ENCODE measurements at regions not wholly inside any gene's neighbourhood (a gene's known extent, or its start where the extent isn't known, plus 50 kb on each side); places are given as distances from the start of the nearest gene placed in this dataset.

DNA sequence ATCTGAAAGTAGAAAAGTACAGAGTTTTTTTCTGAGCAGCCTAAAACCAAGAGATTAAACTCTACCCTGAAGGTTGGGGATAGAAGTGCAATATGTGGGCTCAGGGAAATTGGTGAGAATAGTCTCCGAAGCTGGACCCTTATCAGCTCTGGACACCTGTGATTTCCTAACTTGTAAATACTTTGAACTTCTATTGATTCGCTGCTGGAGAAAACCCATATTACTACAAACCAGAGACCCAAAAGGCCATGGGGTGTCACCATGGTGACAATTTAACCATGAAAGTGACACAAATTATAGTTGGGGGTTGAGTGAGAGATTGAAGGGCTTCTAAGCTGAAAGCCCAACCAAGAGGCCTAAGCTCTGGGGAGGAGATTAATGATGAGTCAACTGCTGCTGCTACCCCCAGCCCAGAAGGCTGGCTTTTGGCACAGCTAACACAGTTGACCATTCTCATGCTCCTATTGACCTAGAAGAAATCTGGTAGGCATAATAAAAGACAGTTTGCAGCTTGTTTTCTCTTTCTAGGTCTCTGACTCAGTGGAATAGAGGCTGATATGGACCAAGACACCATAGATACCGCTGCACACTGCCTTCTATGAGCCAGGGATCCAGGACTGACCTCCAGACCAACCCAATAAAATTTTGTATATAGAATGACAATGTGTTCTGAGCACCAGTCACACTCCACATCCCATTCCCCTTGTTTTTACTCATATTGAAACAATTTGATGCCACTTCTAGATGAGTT is 131.9 kb upstream of the FNDC3A start (continued):
- TF ChIP-seq RFX5 (IDR thresholded peaks at IDR 0.05; ENCODE audit: borderline replicate concordance, low read depth, low read length) (no peak), MAX (IDR thresholded peaks at IDR 0.05) (no peak), POU5F1 (IDR thresholded peaks at IDR 0.05; ENCODE audit: low read depth, low read length) (no peak), SRF (IDR thresholded peaks at IDR 0.05; ENCODE audit: low read depth, low read length) (no peak), BRCA1 (IDR thresholded peaks at IDR 0.05; ENCODE audit: low read depth, low read length) (no peak), SP2 (IDR thresholded peaks at IDR 0.05; ENCODE audit: low read length) (no peak)
